Bone marrow (tissue), 2 donors: ENCODE measurements at regions not wholly inside any gene's neighbourhood (a gene's known extent, or its start where the extent isn't known, plus 50 kb on each side); places are given as distances from the start of the nearest gene placed in this dataset.
"Not testable (repeated sequence)": the region's sequence is repeated elsewhere in the genome, so short reads cannot be mapped to it uniquely, and the experiment has no call there.

Source experiments
- DNase-seq, 2 donors: peaks; one replicate each; lab custom pipeline; 2025; lab: John Stamatoyannopoulos, UW

DNA sequence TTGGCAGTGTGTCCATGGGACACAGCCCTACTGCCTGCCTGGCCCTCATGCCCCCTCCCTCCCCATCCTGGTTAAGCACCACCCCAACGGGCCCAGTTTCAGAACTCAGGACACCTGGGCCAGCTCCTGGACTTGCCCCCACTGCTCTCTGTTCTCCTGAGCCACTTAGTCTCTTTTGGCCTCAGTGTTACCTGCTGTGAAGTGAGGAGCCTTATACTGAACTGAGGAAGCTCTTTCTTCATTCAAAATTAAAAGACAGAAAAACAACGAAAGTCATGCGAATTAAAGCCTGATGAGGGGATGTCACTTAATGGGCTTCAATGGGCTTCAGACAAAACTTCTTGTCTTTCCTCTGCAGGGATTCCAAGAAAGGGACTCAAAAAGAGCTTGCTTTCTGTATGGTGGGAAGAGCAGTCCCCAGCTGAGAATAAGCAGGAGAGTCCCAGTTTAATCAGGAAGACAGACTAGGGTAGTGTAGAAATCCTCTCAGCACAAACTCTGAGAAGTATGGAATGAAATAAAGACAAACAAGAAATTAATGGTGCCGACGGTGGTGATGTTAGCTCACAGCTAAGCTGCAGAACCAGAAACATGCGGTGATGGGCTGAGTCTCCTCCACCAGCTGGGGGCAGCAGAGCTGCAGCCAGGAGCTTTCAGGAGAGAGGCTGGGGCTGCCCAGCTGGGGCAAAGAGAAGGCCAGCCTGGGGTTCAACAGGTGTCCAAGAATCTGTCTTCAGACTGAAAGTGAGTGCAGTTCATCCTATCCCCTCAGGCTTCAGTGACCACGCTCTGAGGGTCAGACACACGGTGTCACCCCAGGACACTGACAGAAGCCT lies 101.0 kb downstream of the GGTLC2 start:
- DNase-seq = peak in 1 of 2 donors; percentile 6

DNA sequence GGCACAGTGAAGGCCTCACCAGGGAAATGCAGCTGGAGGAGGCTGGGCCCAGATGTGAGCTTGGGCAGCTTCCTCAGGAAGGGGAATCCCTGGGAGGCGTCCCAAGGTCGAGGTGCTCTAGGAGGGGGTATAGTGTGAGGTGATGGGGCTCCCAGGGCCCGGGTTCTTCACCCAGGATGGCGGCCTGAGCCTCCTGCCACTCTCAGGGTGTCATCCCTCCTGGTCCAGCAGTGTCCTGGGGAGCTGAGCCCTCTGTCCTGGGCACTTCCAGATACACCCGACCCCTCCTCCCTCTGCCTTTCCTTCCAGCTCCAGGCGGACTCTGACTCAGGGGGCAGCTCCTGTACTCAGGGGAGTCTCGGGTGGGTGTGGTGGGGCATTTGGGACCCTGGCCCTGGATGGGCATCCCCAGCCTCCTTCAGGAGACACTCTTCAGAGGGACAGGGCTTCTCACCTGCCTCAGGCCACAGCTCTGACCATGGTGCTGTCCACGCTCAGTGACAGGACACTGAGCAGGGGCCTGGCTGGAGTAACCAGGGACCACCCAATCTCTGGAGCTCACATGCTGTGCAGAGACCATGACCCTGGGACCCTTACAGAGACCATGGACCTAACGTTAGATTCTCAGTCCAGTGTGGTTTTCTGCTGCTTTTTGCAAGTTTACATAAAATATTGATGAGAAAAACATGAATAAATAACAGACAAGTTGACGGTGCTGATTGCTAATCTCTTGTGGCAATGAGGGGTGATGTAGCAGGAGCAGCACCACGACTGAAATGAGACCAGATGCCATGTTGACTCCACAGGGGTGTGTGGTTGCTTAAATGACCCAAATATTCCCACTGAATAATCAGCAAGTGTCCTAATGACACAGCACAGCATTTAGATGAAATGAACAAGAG lies 101.9 kb downstream of the GGTLC2 start:
- DNase-seq = no peak

DNA sequence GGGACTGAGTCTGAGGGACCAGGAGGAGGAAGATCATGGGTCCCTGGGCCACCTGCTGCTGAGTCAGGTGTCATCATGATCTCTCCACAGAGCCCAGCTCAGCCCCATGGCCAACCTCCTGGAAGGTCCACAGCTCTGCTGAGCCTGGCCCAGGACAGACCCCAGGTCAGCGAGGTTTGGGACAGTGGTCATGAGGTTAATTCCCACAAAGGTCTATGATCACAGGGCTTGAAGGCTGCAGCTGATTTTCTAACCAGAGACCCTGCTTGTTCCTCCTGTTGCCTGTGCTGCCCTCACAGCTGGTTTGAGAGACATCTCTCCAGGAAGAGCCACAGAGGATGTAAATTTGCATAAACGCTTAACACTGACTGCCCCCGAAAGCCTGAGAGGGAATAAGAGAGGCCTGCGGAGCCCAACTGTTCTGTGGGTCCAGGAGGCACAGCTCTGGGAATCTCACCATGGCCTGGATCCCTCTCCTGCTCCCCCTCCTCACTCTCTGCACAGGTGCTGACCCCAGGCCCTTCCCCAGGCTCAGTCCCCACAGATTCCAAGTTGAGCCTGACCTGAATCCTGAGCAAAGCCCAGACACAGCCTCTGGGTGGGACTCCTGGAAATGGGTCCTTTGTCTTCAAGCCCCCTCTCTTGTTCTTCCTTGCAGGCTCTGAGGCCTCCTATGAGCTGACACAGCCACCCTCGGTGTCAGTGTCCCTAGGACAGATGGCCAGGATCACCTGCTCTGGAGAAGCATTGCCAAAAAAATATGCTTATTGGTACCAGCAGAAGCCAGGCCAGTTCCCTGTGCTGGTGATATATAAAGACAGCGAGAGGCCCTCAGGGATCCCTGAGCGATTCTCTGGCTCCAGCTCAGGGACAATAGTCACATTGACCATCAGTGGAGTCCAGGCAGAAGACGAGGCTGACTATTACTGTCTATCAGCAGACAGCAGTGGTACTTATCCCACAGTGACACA lies 102.8 kb downstream of the GGTLC2 start:
- no peak for DNase-seq

- DNase-seq = peak in 1 of 2 donors; percentile 5
Observed at GRCh38 chr22:22748297-22748743, 103.9 kb downstream of the GGTLC2 start.

DNA sequence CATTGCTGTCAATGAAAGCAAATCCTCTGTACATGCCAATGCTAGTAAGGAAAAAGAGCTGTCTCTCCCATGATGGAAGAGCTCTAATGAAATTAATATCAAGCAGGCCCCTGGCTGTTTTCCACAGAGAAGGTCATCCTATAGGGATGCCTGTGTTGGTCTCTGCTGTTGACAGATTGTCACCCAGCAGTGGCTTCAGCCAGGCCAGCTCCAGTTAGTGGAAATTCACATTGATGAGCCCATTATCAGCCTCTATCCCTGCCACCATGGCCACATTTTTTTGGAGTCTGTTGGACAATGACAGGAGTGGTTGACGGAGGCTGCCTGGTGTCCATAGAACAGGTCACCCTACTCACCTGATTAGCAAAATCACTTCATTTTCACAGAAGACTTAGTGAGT lies 104.3 kb downstream of the GGTLC2 start:
- no peak for DNase-seq

DNA sequence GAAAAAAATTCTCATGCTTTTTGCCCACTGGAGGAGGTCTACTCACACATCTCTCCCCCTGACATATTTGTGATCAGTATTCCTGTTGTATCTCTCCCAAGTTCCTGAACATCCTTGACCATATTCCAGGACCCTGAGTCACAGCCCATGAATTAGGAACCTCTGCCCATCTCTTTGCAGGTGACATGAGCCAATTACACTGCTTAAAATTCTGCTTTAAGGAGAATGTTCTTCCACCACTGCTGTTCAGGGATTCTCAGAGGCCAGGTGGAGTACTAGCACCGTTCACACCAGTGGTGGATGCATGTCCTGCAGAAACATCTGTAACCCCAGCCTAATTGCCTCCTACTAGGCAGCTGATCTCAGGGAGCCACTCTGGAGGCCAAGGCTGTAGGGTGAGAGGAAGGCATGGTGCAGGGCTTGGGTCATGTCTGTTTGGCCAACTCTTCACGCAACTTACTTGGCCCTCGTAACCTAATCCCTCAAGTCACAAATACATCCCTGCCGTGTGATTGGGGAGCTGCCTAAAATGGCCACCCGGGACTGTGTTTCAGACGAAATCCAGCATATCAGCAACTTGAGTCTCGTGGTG lies 104.8 kb downstream of the GGTLC2 start:
- DNase-seq = no peak

DNA sequence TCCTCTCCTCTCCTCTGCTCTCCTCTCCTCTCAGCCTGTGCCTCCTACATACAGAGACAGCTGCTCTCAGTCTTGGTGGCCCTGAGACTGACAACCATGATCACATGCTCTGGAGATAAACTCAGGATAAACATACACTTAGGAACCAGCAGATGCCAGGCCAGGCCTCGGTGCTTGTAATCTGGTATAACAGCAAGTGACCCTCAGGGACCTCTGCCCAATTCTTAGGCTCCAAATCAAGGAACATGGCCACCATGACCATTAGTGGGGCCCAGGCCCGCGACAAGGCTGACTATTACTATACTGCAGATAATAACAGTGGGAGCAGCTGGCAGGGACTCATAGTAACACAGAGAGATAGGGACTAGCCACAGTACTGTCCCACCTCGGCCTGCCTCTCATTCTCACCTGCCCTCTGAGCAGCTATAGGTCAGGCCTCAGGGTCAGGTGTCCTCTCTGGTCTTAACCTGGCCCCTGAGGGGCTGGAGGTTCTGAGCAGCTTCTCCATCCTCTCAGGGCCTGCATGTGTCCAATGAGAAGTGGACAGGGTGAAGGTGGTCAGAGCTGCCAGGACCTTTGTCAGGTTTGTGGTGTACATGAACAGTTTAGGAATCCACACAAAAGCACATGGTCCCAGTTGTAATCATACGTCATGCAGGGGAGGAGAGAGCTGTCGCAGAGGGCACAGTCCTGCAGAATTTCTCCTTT lies 106.1 kb downstream of the GGTLC2 start:
- DNase-seq = no peak

DNA sequence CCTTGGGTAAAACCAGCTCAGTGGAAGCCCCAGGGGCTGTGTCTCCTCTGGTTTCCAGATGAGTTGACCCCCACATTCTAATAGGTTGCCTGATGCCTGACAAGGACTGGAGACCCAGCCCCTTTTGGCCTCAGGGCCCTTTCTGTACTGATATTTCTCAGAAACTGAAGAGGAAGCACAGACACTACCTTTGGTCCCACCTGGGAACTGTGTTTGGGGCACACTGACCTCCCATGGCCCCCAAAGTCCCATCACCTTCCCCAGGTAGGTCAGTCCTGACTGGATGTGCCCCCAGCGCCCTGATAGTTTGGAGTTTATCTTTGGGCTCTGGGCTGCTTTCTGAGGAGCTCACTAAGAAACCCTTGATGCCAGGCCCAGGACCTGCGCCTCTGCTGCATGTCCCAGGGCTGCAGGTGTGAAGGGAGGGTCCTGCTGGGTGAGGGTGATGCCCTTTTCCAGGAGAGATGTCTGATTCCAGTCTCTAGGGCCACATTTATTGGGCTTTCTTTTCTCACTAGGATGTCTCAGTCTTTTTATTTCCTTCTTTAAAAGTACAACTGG lies 106.7 kb downstream of the GGTLC2 start:
- no peak for DNase-seq

DNA sequence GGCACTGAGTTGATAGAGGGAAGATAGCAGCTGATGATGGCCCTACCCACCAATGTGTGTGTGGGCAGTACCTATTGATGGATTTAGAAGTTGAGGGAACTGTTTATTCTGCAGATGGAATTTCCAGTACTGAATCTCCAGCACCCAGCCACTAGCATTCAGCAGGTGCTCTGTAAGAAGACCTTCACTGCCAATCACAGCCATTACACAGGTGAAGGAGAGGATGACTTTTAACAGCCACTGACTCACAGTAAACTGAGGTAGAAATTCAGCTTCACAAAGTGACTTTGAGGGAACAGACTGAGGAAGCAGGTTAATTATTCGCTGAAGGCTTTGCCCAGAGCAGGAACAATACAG lies 107.8 kb downstream of the GGTLC2 start:
- no peak for DNase-seq

GRCh38 chr22:22752556-22753477 lies 108.4 kb downstream of the GGTLC2 start:
- DNase-seq = no peak

DNA sequence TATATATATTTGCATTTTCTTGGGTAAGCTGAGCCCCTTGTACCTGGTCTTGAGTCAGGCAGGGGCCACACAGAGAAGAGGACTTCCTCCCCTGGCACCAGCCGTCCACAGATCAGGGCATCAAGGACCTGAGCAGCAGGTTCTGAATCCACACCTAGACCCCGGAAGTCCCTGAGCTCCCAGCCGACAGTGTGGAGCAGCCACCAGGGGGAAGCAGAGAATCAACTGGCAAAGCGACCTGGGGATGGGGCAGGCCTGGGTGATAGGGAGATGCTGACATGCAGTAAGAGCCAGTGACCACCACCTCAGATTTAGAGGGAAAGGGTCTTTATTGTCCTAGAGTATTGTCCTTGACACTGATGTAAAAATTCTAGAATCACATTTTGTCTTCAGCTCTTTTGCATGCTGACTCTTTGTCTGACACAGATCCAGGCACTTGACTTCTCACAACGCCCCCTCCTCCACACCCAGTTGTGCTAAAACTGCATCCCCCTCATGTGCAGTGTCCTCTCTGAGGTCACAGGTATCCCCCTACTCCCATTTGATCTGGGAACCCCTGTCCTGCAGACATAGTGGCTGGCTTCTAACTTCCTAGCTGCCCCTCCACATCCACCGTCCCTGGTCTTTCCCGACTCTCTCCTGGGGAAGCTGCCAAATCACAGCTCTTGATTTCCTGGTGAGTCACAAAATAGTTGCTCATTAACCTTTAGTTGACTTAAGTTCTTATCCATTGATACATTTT lies 109.3 kb downstream of the GGTLC2 start:
- DNase-seq = peak; percentile 18 to 46

GRCh38 chr22:22754268-22754657 lies 109.8 kb downstream of the GGTLC2 start:
- DNase-seq = no peak

GRCh38 chr22:22754961-22755777 lies 110.8 kb downstream of the GGTLC2 start:
- DNase-seq = no peak

- DNase-seq = no peak
Observed at GRCh38 chr22:22755778-22756100, 111.3 kb downstream of the GGTLC2 start.

GRCh38 chr22:22756109-22756508 lies 111.7 kb downstream of the GGTLC2 start:
- DNase-seq = no peak

- not testable (repeated sequence) for DNase-seq
Observed at GRCh38 chr22:22756551-22757201, 112.3 kb downstream of the GGTLC2 start.

DNA sequence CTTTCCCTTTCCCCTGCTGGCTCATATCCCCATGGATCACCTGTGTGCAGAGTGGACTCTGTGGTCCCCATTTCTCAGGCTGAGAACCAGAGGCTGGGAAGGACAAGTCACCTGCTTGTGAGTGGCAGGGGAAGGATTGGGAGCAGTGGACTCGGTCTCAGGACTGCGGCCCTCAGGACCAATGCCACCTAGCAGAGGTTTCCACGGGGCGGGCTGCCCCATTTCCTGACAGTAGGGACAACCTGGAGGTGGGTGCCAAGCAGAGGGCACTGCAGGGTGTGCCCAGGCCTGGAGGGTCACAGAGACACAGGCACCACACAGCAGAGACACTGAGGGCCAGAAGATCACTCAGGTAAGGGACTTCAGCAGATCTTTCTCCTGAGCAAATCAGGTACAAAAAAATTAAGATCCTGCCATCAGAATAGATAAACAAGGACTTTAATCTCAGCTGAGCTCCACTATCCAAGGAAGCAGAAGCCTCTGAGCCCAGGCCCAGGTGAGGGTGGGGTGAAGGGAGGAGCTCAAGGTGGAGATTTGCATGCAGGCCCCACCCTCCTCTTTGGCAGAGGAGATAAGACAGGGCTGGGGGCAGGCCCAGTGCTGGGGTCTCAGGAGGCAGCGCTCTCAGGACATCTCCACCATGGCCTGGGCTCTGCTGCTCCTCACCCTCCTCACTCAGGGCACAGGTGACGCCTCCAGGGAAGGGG lies 113.8 kb downstream of the GGTLC2 start:
- DNase-seq = not testable (repeated sequence)
